OCI-LY3 (cell line): ENCODE measurements at regions not wholly inside any gene's neighbourhood (a gene's known extent, or its start where the extent isn't known, plus 50 kb on each side); places are given as distances from the start of the nearest gene placed in this dataset.

ENCODE experiments used
- H2AFZ ChIP-seq: fragments of 200-600, 300-600 bp; shearing (Covaris generic); 2 replicates; pipeline ENCODE4 v1.6.0; 2014; ENCODE audit warnings: antibody characterized with exemption, low read depth, low read length
- H3K27ac ChIP-seq: fragments of 200-600, 300-600 bp; sonication (generic); 2 replicates; pipeline ENCODE4 v1.5.1; 2014; ENCODE audit warnings: mild to moderate bottlenecking, low read length, moderate library complexity, mixed read lengths
- H3K27me3 ChIP-seq: fragments of 200-600, 300-600 bp; sonication (generic); 2 replicates; pipeline ENCODE4 v1.6.1; 2014; ENCODE audit warnings: low read depth, low read length, mixed read lengths
- H3K36me3 ChIP-seq: fragments of 200-600, 300-600 bp; sonication (generic); replicated peaks from 2 replicates; pipeline ENCODE3; 2014; ENCODE audit warnings: low read depth, low read length, mixed read lengths
- H3K4me1 ChIP-seq: fragments of 300-600, 200-600 bp; sonication (generic); 2 replicates; pipeline ENCODE4 v1.6.1; 2014; ENCODE audit warnings: low read length, mixed read lengths
- H3K4me2 ChIP-seq: fragments of 200-600, 300-600 bp; sonication (generic); 2 replicates; pipeline ENCODE4 v1.6.1; 2014; ENCODE audit warnings: low read length, mixed read lengths
- H3K4me3 ChIP-seq: fragments of 300-600, 200-600 bp; sonication (generic); 2 replicates; pipeline ENCODE4 v1.5.1; 2014; ENCODE audit warnings: antibody characterized with exemption, mild to moderate bottlenecking, low read length, moderate library complexity
- H3K79me2 ChIP-seq: fragments of 300-600, 200-600 bp; shearing (Covaris generic); 2 replicates; pipeline ENCODE4 v1.6.1; 2014; ENCODE audit warnings: mild to moderate bottlenecking, low read length, mixed read lengths
- H3K9ac ChIP-seq: fragments of 300-600, 200-600 bp; shearing (Covaris generic); 2 replicates; pipeline ENCODE4 v1.6.0; 2014; ENCODE audit warnings: mild to moderate bottlenecking, low read length, moderate library complexity
- H3K9me3 ChIP-seq: fragments of 200-600, 300-600 bp; shearing (Covaris generic); 2 replicates; pipeline ENCODE4 v1.6.1; 2014; ENCODE audit warnings: low read length, mixed read lengths; ENCODE audit not compliant: insufficient read depth
- H4K20me1 ChIP-seq: fragments of 200-600, 300-600 bp; sonication (generic); 2 replicates; pipeline ENCODE4 v1.6.1; 2016; ENCODE audit warnings: low read length, mixed read lengths; ENCODE audit not compliant: insufficient read depth
- CTCF ChIP-seq: fragments of 200-600, 300-600 bp; sonication (generic); IDR thresholded peaks from 2 replicates; pipeline ENCODE4 v1.5.1; 2014; ENCODE audit warnings: antibody characterized with exemption, low read length, low read depth
- EZH2phosphoT487 ChIP-seq: fragments of 200-600 bp; shearing (Covaris generic); IDR thresholded peaks from 2 replicates; pipeline ENCODE4 v1.6.1; 2018; ENCODE audit warnings: antibody characterized with exemption, mixed run types, low read depth

- Histone ChIP-seq H3K4me2 (no peak overlapping the region), H2AFZ (no peak overlapping the region), H3K4me1 (no peaks in the 10 kb centered on the region), H3K4me3 (no peak overlapping the region), H4K20me1 (no peaks in the 10 kb centered on the region), H3K79me2 (no peaks in the 10 kb centered on the region), H3K9me3 (no peaks in the 10 kb centered on the region), H3K36me3 (no peaks in the 10 kb centered on the region), H3K27ac (no peak overlapping the region), H3K9ac (no peak overlapping the region), H3K27me3 (no peaks in the 10 kb centered on the region)
- TF ChIP-seq EZH2phosphoT487 (no peak), CTCF (no peak)
Observed at GRCh38 chr10:4310172-4310571, 515.8 kb upstream of the AKR1E2 start.

GRCh38 chr10:4307910-4308309, 518.1 kb upstream of the AKR1E2 start:
- Histone ChIP-seq H3K9ac (no peak overlapping the region), H3K27me3 (no peaks in the 10 kb centered on the region), H3K4me3 (no peak overlapping the region), H3K79me2 (no peaks in the 10 kb centered on the region), H4K20me1 (no peaks in the 10 kb centered on the region), H3K4me1 (no peaks in the 10 kb centered on the region), H2AFZ (no peak overlapping the region), H3K36me3 (no peaks in the 10 kb centered on the region), H3K27ac (no peak overlapping the region), H3K4me2 (no peak overlapping the region), H3K9me3 (no peaks in the 10 kb centered on the region)
- TF ChIP-seq CTCF: no peak
- no peak for TF ChIP-seq EZH2phosphoT487

GRCh38 chr10:4306871-4307270, 519.1 kb upstream of the AKR1E2 start:
- H3K4me3 ChIP-seq: no peak overlapping the region
- no peak overlapping the region for H3K4me2 ChIP-seq
- H3K27me3 ChIP-seq: no peaks in the 10 kb centered on the region
- no peaks in the 10 kb centered on the region for H3K9me3 ChIP-seq
- no peaks in the 10 kb centered on the region for H3K79me2 ChIP-seq
- no peak overlapping the region for H3K27ac ChIP-seq
- no peaks in the 10 kb centered on the region for H3K4me1 ChIP-seq
- TF ChIP-seq EZH2phosphoT487 (no peak), CTCF (no peak)
- no peak overlapping the region for H3K9ac ChIP-seq
- no peaks in the 10 kb centered on the region for H3K36me3 ChIP-seq
- H4K20me1 ChIP-seq: no peaks in the 10 kb centered on the region
- no peak overlapping the region for H2AFZ ChIP-seq

- H3K4me1 ChIP-seq: no peaks in the 10 kb centered on the region
- no peak overlapping the region for H3K9ac ChIP-seq
- no peaks in the 10 kb centered on the region for H3K36me3 ChIP-seq
- no peaks in the 10 kb centered on the region for H3K79me2 ChIP-seq
- no peaks in the 10 kb centered on the region for H3K27me3 ChIP-seq
- no peak overlapping the region for H3K4me2 ChIP-seq
- no peak for TF ChIP-seq EZH2phosphoT487
- TF ChIP-seq CTCF: no peak
- no peaks in the 10 kb centered on the region for H3K9me3 ChIP-seq
- no peaks in the 10 kb centered on the region for H4K20me1 ChIP-seq
- H3K4me3 ChIP-seq: no peak overlapping the region
- H2AFZ ChIP-seq: no peak overlapping the region
- no peak overlapping the region for H3K27ac ChIP-seq
Observed at GRCh38 chr10:4303045-4303444, 518.0 kb upstream of the KLF6 start.
